ENCODE measurements at regions not wholly inside any gene's neighbourhood (a gene's known extent, or its start where the extent isn't known, plus 50 kb on each side); places are given as distances from the start of the nearest gene placed in this dataset.

- TF ChIP-seq FOXP2 (optimal IDR thresholded peaks at IDR 0.05; ENCODE audit: borderline replicate concordance, extremely low read depth, extremely low read length, insufficient read depth) (no peak), TAF1 (IDR thresholded peaks at IDR 0.05; ENCODE audit: borderline replicate concordance, insufficient read depth, low read length) (no peak), SIN3A (IDR thresholded peaks at IDR 0.05; ENCODE audit: borderline replicate concordance, insufficient read depth, low read length) (no peak), REST (IDR thresholded peaks at IDR 0.05; ENCODE audit: insufficient read depth in 1 of 2, low read depth in 2 of 2, low read length in 2 of 2) (no peak), POLR2AphosphoS5 (IDR thresholded peaks at IDR 0.05; ENCODE audit: low read depth, low read length) (no peak)
These were observed 911.6 kb upstream of the EEF2KMT start for GRCh38 chr16:6009151-6009550.

GRCh38 chr16:6008670-6009069 lies 911.1 kb upstream of the EEF2KMT start:
- TF ChIP-seq POLR2AphosphoS5 (IDR thresholded peaks at IDR 0.05; ENCODE audit: low read depth, low read length) (no peak), REST (IDR thresholded peaks at IDR 0.05; ENCODE audit: insufficient read depth in 1 of 2, low read depth in 2 of 2, low read length in 2 of 2) (no peak), SIN3A (IDR thresholded peaks at IDR 0.05; ENCODE audit: borderline replicate concordance, insufficient read depth, low read length) (no peak), FOXP2 (optimal IDR thresholded peaks at IDR 0.05; ENCODE audit: borderline replicate concordance, extremely low read depth, extremely low read length, insufficient read depth) (no peak), TAF1 (IDR thresholded peaks at IDR 0.05; ENCODE audit: borderline replicate concordance, insufficient read depth, low read length) (no peak)

- TF ChIP-seq REST (IDR thresholded peaks at IDR 0.05; ENCODE audit: insufficient read depth in 1 of 2, low read depth in 2 of 2, low read length in 2 of 2) (no peak), SIN3A (IDR thresholded peaks at IDR 0.05; ENCODE audit: borderline replicate concordance, insufficient read depth, low read length) (no peak), FOXP2 (optimal IDR thresholded peaks at IDR 0.05; ENCODE audit: borderline replicate concordance, extremely low read depth, extremely low read length, insufficient read depth) (no peak), TAF1 (IDR thresholded peaks at IDR 0.05; ENCODE audit: borderline replicate concordance, insufficient read depth, low read length) (no peak), POLR2AphosphoS5 (IDR thresholded peaks at IDR 0.05; ENCODE audit: low read depth, low read length) (no peak)
These were observed 895.8 kb upstream of the EEF2KMT start for GRCh38 chr16:5993356-5993755.

GRCh38 chr16:5982979-5983378 lies 885.4 kb upstream of the EEF2KMT start:
- no peak for TF ChIP-seq FOXP2 (optimal IDR thresholded peaks at IDR 0.05; ENCODE audit: borderline replicate concordance, extremely low read depth, extremely low read length, insufficient read depth)
- no peak for TF ChIP-seq POLR2AphosphoS5 (IDR thresholded peaks at IDR 0.05; ENCODE audit: low read depth, low read length)
- no peak for TF ChIP-seq SIN3A (IDR thresholded peaks at IDR 0.05; ENCODE audit: borderline replicate concordance, insufficient read depth, low read length)
- no peak for TF ChIP-seq REST (IDR thresholded peaks at IDR 0.05; ENCODE audit: insufficient read depth in 1 of 2, low read depth in 2 of 2, low read length in 2 of 2)
- no peak for TF ChIP-seq TAF1 (IDR thresholded peaks at IDR 0.05; ENCODE audit: borderline replicate concordance, insufficient read depth, low read length)
